Prostate gland (tissue), 2 donors: ENCODE measurements at regions not wholly inside any gene's neighbourhood (a gene's known extent, or its start where the extent isn't known, plus 50 kb on each side); places are given as distances from the start of the nearest gene placed in this dataset.

ENCODE experiments used
- DNase-seq: peaks from one replicate; pipeline ENCODE4 v3.0.0-alpha.2; 2019; ENCODE audit warnings: low spot score
- H3K27ac ChIP-seq, 2 donors: fragments of 200-600 bp; sonication (generic); 2 replicates each; pipeline ENCODE4 v1.5.1; 2017 to 2019
- H3K27me3 ChIP-seq: fragments of 200-600 bp; sonication (generic); replicated peaks from 2 replicates; pipeline ENCODE4 v1.5.1; 2019; ENCODE audit not compliant: insufficient read depth
- H3K36me3 ChIP-seq, 2 donors: fragments of 200-600 bp; sonication (generic); 1 replicate in 1 of 2; 2 replicates in 1 of 2; pipeline versions ENCODE4 v1.5.1 to v1.8.1; 2017 to 2019
- H3K4me1 ChIP-seq: fragments of 200-600 bp; sonication (generic); replicated peaks from 2 replicates; pipeline ENCODE4 v1.5.1; 2019
- H3K4me3 ChIP-seq, 2 donors: fragments of 200-600 bp; sonication (generic); 2 replicates each; pipeline ENCODE4 v1.5.1; 2017 to 2019
- H3K9me3 ChIP-seq: fragments of 200-600 bp; sonication (generic); 2 replicates; pipeline ENCODE4 v1.5.1; 2017
- CTCF ChIP-seq, 4 experiments: fragments of 200-600 bp in 2 of 4; fragments of 450-650 bp in 2 of 4; sonication (generic) in 2 of 4; IDR thresholded peaks; 1 replicate in 3 of 4; 2 replicates in 1 of 4; pipeline ENCODE4 v1.5.1; 2016 to 2019; ENCODE audit warnings: antibody characterized with exemption in 4 of 4, mild to moderate bottlenecking in 2 of 4, moderate library complexity in 2 of 4
- POLR2A ChIP-seq: fragments of 450-650 bp; IDR thresholded peaks from one replicate; pipeline ENCODE4 v1.6.1; 2016; ENCODE audit warnings: antibody characterized with exemption, mild to moderate bottlenecking
- POLR2AphosphoS5 ChIP-seq: sonication (generic); formaldehyde crosslinking; IDR thresholded peaks from one replicate; pipeline ENCODE4 v1.6.1; 2017; ENCODE audit warnings: antibody characterized with exemption
- WGBS: methylation state at CpG from one replicate; pipeline ENCODE4 v1.1.5; 2018; 5-methylcytosine and 5-hydroxymethylcytosine counted together
- intact Hi-C: fragments of 100-400 bp; cut with DNase I; formaldehyde crosslinking; loops from one replicate; pipeline ENCODE4 v1.14.2; 2022

GRCh38 chr4:90057091-90057490 lies 70.1 kb upstream of the CCSER1 start:
- no peak overlapping the region for H3K27ac ChIP-seq
- WGBS: 43% methylated on average over 2 of the region's 2 CpGs
- intact Hi-C loops: no loop called here

GRCh38 chr4:90060039-90060438 lies 67.2 kb upstream of the CCSER1 start:
- DNase-seq: no peak
- Histone ChIP-seq H3K9me3 (no peaks in the 10 kb centered on the region), H3K27me3 (no peaks in the 10 kb centered on the region), H3K36me3 (no peaks in the 10 kb centered on the region), H3K4me3 (no peak overlapping the region), H3K27ac (no peak overlapping the region), H3K4me1 (no peaks in the 10 kb centered on the region)
- no peak for TF ChIP-seq POLR2AphosphoS5
- no peak for TF ChIP-seq CTCF (IDR thresholded peaks at IDR 0.05)
- no peak for TF ChIP-seq POLR2A
- 84% methylated on average over 4 of the region's 4 CpGs for WGBS
- intact Hi-C loops: no loop called here

More at GRCh38 chr4:90057091-90057490, 70.1 kb upstream of the CCSER1 start:
- no peaks in the 10 kb centered on the region for H3K9me3 ChIP-seq
- DNase-seq: no peak
- H3K4me1 ChIP-seq: no peaks in the 10 kb centered on the region
- no peak for TF ChIP-seq CTCF (IDR thresholded peaks at IDR 0.05)
- no peak for TF ChIP-seq POLR2A
- no peak for TF ChIP-seq POLR2AphosphoS5
- H3K4me3 ChIP-seq: no peak overlapping the region
- no peaks in the 10 kb centered on the region for H3K36me3 ChIP-seq
- no peaks in the 10 kb centered on the region for H3K27me3 ChIP-seq

GRCh38 chr4:90061881-90062280 lies 65.3 kb upstream of the CCSER1 start:
- DNase-seq: no peak
- intact Hi-C loops: no loop called here
- Histone ChIP-seq H3K9me3 (no peaks in the 10 kb centered on the region), H3K36me3 (no peaks in the 10 kb centered on the region), H3K27ac (no peak overlapping the region), H3K27me3 (no peaks in the 10 kb centered on the region), H3K4me1 (no peaks in the 10 kb centered on the region), H3K4me3 (no peak overlapping the region)
- TF ChIP-seq CTCF (IDR thresholded peaks at IDR 0.05) (no peak), POLR2A (no peak), POLR2AphosphoS5 (no peak)
- WGBS: 26% methylated on average over 1 of the region's 1 CpG

GRCh38 chr4:90064196-90064595 lies 63.0 kb upstream of the CCSER1 start:
- WGBS: 69% methylated on average over 4 of the region's 4 CpGs
- DNase-seq: no peak
- no peaks in the 10 kb centered on the region for H3K9me3 ChIP-seq
- TF ChIP-seq POLR2AphosphoS5: no peak
- no peak for TF ChIP-seq POLR2A
- no peak for TF ChIP-seq CTCF (IDR thresholded peaks at IDR 0.05)
- intact Hi-C loops: no loop called here
- no peak overlapping the region for H3K27ac ChIP-seq
- no peak overlapping the region for H3K4me3 ChIP-seq
- no peaks in the 10 kb centered on the region for H3K36me3 ChIP-seq
- no peaks in the 10 kb centered on the region for H3K4me1 ChIP-seq
- H3K27me3 ChIP-seq: no peaks in the 10 kb centered on the region

- no peaks in the 10 kb centered on the region for H3K4me1 ChIP-seq
- no peak for TF ChIP-seq POLR2A
- TF ChIP-seq POLR2AphosphoS5: no peak
- no peak for TF ChIP-seq CTCF (IDR thresholded peaks at IDR 0.05)
- H3K4me3 ChIP-seq: no peak overlapping the region
- intact Hi-C loops: no loop called here
- H3K27ac ChIP-seq: no peak overlapping the region
- no peak for DNase-seq
- H3K36me3 ChIP-seq: no peaks in the 10 kb centered on the region
- no peaks in the 10 kb centered on the region for H3K27me3 ChIP-seq
- no peaks in the 10 kb centered on the region for H3K9me3 ChIP-seq
- 98% methylated on average over 1 of the region's 1 CpG for WGBS
Measured at GRCh38 chr4:90069151-90069550, 58.0 kb upstream of the CCSER1 start.
